ENCODE measurements at regions not wholly inside any gene's neighbourhood (a gene's known extent, or its start where the extent isn't known, plus 50 kb on each side); places are given as distances from the start of the nearest gene placed in this dataset.

DNA sequence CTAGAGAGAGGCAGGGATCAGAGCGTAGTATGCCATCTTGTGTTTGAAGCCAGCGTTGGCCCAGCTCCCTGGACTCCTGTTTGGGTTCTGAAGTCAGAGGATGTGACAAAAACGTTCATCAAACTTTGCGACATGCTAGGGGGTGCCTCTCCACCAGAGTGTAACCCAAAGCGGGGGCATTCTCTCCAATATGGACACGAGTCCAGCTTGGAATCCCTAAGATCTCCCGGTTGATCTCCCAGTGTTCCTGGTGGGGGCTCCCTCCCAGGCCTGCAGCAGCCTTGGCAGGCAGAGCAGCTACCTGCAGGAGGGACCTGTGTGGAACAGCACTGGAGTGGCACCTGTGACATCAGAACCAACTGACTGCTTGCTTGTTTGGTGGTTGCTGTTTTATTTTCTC lies 218.8 kb upstream of the ECI2 start:
- Histone ChIP-seq H3K4me1 (ENCODE audit: insufficient read depth, low read length) (peaks cover 10% of the 10 kb centered on the region; the same call in 1 of the 2 replicates), H3K9ac (ENCODE audit: low read depth, low read length) (no peak overlapping the region), H3K9me3 (ENCODE audit: control insufficient read depth, insufficient read depth, low read length) (no peaks in the 10 kb centered on the region), H3K36me3 (ENCODE audit: insufficient read depth, low read length) (no peaks in the 10 kb centered on the region; the same call in 1 of the 2 replicates)

DNA sequence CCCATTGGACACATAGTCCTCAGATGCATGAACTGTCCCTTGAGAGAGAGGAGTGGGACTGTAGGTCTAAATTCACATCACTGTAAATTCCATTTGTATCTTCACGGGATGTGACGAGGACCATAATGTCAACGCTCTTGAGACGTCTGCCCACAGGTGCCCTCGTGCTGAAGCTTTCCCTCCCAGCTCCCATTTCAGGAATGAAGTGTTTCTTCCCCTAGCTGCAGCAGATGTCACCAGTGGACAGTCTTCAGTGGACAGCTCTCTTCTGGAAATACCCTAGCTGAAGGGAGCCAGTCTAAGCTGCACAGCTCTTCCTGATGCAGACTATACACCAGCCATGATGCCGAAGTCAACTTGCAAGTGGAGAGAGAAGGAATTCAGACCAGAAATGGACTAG lies 217.4 kb upstream of the ECI2 start:
- H3K9me3 ChIP-seq (ENCODE audit: control insufficient read depth, insufficient read depth, low read length), result no peaks in the 10 kb centered on the region
- peaks cover 5% of the 10 kb centered on the region; the same call in 1 of the 2 replicates for H3K4me1 ChIP-seq (ENCODE audit: insufficient read depth, low read length)
- no peaks in the 10 kb centered on the region; the same call in 1 of the 2 replicates for H3K36me3 ChIP-seq (ENCODE audit: insufficient read depth, low read length)
- H3K9ac ChIP-seq (ENCODE audit: low read depth, low read length), result no peak overlapping the region

DNA sequence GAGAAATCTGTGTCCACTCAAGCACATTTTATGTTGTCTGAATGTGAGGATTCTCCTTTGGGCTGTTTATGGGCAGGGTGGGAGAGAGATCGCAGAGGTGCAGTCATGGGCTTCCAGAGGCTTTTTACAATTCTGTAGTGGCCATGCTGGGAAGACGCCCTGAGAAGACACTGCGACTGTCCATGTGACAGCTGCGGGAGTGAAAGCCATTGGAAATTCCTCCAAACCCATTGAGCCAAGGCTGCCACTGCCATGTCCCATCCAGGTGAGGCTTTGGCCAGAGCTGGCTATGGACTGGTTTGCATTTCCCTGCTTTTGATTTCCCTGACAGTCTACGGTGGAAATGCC lies 216.9 kb upstream of the ECI2 start:
- Histone ChIP-seq H3K9ac (ENCODE audit: low read depth, low read length) (no peak overlapping the region; the same call in 1 of the 2 replicates), H3K9me3 (ENCODE audit: control insufficient read depth, insufficient read depth, low read length) (no peaks in the 10 kb centered on the region)

DNA sequence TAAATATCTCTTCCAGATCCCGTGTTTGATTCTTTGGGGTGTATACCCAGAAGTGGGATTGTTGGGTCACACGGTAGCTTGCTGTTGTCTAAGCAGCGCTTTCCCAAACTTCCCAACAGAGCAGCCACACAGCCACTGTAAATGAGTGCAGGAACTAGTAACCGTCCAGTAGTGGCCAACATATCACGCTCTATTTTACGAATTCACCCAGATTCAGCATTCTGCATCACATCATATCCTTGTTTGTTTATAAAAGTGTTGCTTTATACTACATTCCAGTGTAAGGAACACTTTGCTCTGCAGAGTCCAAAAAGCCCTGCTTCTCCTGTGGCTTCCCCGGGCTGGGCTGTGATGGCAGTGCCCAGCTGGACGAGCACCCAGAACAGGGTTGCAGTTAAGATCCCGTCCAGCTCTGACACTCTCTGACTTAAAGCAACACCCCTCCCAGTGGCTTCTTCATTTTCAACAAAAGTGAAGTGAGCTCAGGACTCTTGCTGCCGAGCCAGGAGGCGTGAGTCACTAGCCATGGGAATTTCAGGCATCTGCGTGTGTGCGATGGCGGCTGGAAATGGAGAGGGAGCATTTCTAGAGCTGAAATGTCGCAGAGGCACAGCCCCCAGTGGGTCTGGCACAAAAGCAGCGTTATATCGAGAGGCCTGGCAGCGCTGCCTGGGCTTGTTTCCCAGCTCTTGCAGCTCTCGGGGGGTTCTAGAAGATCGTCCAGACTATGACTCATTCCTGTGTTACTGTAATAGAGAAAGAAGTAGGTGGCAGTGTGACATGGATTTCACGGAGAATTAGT lies 216.3 kb upstream of the ECI2 start:
- H3K4me1 ChIP-seq (ENCODE audit: insufficient read depth, low read length), result peaks cover 5% of the 10 kb centered on the region; the same call in 1 of the 2 replicates
- no peaks in the 10 kb centered on the region; the same call in 1 of the 2 replicates for H3K36me3 ChIP-seq (ENCODE audit: insufficient read depth, low read length)
- H3K9me3 ChIP-seq (ENCODE audit: control insufficient read depth, insufficient read depth, low read length), result no peaks in the 10 kb centered on the region
- H3K9ac ChIP-seq (ENCODE audit: low read depth, low read length), result no peak overlapping the region; the same call in 1 of the 2 replicates

More for the DNA sequence above, 216.9 kb upstream of the ECI2 start:
- Histone ChIP-seq H3K4me1 (ENCODE audit: insufficient read depth, low read length) (peaks cover 5% of the 10 kb centered on the region; the same call in 1 of the 2 replicates), H3K36me3 (ENCODE audit: insufficient read depth, low read length) (no peaks in the 10 kb centered on the region; the same call in 1 of the 2 replicates)

DNA sequence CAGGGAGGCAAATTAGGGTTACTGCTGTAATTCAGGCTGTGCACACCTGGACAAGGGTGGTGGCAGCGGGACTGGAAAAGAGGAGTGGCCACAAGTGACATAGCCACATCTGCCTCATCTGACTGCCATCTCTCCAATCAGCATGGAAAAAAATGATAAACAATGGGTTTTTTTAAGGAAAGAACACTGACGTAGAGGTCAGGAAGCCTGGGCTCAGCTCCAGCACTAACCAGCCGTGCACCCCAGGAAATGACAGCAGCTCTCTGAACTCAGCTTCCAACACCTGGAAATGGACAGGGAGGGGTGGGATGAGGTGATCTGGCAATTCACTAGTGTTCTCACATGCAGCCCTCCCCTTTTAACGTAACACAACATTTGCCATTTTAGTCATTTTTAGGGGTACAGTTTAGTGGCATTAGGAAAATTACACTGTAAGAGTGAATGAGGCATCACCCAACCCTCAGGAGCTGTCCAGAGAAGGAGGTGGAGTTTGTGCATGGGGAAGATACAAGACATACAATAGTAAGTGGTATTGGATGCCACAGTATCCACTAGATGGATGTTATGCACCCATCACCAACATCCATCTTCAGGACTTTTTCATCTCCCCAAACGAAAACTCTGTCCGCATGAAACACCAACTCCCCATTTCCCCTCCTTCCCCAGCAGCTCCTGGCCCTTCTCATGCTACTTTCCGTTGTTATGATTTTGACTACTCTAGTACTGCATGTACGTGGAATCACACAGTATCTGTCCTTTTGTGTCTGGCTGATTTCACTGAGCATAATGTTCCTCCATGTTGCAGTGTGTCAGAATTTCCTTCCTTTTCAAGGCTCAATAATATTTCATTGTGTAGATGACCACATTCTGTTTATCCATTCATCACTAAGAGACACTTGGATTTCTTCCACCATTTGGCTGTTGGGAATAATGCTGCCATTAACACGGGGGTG lies 215.5 kb upstream of the ECI2 start:
- peaks cover 5% of the 10 kb centered on the region; the same call in 1 of the 2 replicates for H3K4me1 ChIP-seq (ENCODE audit: insufficient read depth, low read length)
- H3K9me3 ChIP-seq (ENCODE audit: control insufficient read depth, insufficient read depth, low read length), result no peaks in the 10 kb centered on the region
- H3K9ac ChIP-seq (ENCODE audit: low read depth, low read length), result no peak overlapping the region
- no peaks in the 10 kb centered on the region; the same call in 1 of the 2 replicates for H3K36me3 ChIP-seq (ENCODE audit: insufficient read depth, low read length)

DNA sequence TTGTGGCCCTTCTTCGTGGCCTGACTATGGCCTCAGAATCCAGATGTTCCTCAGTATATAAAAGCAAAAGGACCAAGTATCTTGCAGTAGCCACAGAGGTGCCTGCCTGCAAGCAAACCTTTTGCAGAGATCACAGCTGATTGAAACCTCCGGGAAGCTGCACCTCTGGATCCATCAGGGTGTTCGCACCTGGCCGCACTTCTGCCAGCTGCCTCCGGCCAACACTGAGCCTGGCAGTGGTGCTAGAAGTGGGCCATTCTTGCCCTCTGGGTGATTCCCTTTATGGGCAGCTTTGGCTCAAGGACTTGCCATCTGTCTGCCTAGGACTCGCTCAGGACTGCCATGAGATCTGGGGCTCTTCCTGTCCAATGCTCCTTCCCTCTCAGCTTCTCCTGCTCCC lies 214.6 kb upstream of the ECI2 start:
- Histone ChIP-seq H3K9me3 (ENCODE audit: control insufficient read depth, insufficient read depth, low read length) (no peaks in the 10 kb centered on the region), H3K36me3 (ENCODE audit: insufficient read depth, low read length) (no peaks in the 10 kb centered on the region; the same call in 1 of the 2 replicates), H3K9ac (ENCODE audit: low read depth, low read length) (no peak overlapping the region), H3K4me1 (ENCODE audit: insufficient read depth, low read length) (peaks cover 5% of the 10 kb centered on the region; the same call in 1 of the 2 replicates)

DNA sequence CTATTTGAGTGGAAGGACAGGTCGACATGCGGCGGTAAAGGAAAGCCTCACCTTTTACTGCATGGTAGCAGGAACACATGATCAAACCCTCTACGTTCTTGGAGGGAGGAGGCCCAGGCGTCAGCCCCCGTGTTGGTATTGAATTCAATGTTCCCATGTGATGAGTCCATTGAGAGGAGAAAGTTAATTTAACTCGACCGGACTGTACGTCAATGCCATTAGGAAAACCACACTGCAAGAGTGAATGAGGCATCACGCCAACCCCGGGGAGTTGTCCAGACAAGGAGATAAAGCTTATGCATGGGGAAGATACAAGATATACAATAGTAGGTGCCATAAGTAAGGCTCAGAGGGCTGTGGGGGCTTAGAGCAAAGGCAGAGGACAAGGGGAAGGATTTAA lies 213.9 kb upstream of the ECI2 start:
- Histone ChIP-seq H3K9ac (ENCODE audit: low read depth, low read length) (no peak overlapping the region), H3K9me3 (ENCODE audit: control insufficient read depth, insufficient read depth, low read length) (no peaks in the 10 kb centered on the region), H3K4me1 (ENCODE audit: insufficient read depth, low read length) (peaks cover 5% of the 10 kb centered on the region; the same call in 1 of the 2 replicates), H3K36me3 (ENCODE audit: insufficient read depth, low read length) (no peaks in the 10 kb centered on the region; the same call in 1 of the 2 replicates)

DNA sequence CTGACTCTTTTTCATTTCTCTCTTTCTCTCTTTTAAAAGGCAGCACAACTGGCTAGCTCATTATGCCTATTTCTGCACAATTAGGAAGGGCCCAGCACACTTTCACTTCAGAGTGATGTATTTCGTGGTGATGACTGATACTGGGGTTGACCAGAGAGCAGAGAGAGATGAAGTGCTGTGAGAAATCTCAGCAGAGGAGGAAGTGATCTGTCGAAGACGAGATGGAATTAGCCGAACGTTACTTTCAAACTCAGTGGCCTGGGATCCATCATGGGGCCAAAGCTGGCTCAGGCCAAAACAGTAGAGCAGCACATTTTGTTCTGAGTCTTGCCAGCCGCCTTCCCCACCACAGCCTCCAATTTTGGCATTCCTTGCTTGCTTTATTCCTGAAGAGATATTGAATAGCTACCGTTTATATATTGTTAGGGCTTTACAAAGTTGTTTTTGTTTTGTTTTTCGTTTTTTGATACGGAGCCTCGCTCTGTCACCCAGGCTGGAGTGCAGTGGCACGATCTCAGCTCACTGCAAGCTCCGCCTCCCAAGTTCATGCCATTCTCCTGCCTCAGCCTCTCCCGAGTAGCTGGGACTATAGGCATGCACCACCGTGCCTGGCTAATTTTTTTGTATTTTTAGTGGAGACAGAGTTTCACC lies 213.2 kb upstream of the ECI2 start:
- H3K4me1 ChIP-seq (ENCODE audit: insufficient read depth, low read length), result peaks cover 5% of the 10 kb centered on the region; the same call in 1 of the 2 replicates
- H3K9ac ChIP-seq (ENCODE audit: low read depth, low read length), result no peak overlapping the region
- H3K9me3 ChIP-seq (ENCODE audit: control insufficient read depth, insufficient read depth, low read length), result no peaks in the 10 kb centered on the region
- H3K36me3 ChIP-seq (ENCODE audit: insufficient read depth, low read length), result no peaks in the 10 kb centered on the region; the same call in 1 of the 2 replicates

DNA sequence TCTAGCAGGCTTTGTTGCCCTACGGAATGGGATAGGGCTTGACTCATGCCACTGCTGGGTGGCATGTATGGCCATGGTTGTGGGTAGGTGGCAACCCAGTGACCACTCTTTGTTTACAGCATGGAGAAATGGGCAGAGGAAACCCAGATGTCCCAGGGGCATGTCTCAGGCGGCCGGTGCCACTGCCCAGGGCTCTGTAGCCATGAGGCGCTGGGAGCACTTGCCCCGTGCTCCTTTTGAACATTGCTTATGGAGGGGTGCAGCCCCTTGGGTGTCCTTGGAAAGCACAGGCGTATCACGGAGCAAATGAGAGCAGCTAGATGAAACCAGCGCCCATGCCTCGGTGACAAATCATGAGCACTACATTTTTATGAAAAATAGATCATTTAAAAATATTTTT lies 212.5 kb upstream of the ECI2 start:
- H3K9ac ChIP-seq (ENCODE audit: low read depth, low read length), result no peak overlapping the region
- peaks cover 5% of the 10 kb centered on the region; the same call in 1 of the 2 replicates for H3K4me1 ChIP-seq (ENCODE audit: insufficient read depth, low read length)
- no peaks in the 10 kb centered on the region for H3K36me3 ChIP-seq (ENCODE audit: insufficient read depth, low read length)
- no peaks in the 10 kb centered on the region for H3K9me3 ChIP-seq (ENCODE audit: control insufficient read depth, insufficient read depth, low read length)

DNA sequence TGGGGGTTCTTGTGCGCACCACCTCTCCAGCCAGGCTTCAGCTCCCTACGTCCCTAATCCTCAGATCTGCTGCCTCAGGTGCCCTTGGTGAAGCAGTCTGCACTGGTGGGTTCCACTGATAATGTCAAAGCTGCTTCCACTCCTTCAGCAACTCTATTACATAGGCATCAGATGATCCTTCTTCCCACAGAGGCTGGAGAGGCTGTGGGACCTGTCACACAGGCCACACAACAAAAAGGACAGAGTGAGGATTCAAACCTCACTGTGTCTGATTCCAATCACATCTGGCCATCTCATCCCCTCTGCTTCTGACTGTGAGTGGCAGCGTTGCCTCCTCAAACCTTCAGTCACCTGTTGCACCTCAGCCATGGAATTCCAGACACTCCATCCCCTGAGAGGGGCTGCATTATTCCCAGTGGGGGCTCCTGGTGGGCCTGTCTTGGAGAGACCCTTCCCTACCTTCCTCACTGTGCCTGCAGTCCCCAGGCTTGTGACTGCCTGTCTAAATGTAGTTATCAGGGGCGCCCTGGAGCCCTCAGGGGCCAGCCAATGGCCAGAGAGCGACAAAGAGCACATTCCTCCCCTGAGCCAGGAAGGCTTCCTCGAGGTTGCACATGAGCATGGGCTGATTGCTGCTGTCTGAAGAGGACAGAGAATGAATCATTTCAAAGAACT lies 211.4 kb upstream of the ECI2 start:
- Histone ChIP-seq H3K4me1 (ENCODE audit: insufficient read depth, low read length) (peaks cover 5% of the 10 kb centered on the region; the same call in 1 of the 2 replicates), H3K9ac (ENCODE audit: low read depth, low read length) (no peak overlapping the region), H3K36me3 (ENCODE audit: insufficient read depth, low read length) (no peaks in the 10 kb centered on the region), H3K9me3 (ENCODE audit: control insufficient read depth, insufficient read depth, low read length) (no peaks in the 10 kb centered on the region)

DNA sequence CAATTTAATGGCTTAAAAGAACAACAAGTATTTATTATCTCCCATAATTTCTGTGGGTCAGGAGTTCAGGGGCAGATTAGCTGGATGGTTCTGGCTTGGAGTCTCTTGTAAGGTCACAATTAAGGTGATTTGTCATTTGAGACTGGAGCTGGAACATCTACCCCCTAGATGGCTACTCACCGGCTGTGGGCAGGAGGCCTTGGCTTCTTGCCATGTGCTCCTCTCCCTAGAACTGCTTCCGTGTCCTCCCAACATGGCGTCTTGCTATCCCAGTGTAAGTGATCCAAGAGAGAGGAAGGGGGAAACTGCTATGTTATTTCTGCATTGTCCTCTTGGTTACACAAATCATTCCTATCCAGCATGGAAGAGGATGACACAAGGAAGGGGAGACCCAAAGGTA lies 210.2 kb upstream of the ECI2 start:
- no peaks in the 10 kb centered on the region for H3K9me3 ChIP-seq (ENCODE audit: control insufficient read depth, insufficient read depth, low read length)
- no peaks in the 10 kb centered on the region for H3K4me1 ChIP-seq (ENCODE audit: insufficient read depth, low read length)
- H3K36me3 ChIP-seq (ENCODE audit: insufficient read depth, low read length), result no peaks in the 10 kb centered on the region
- no peak overlapping the region for H3K9ac ChIP-seq (ENCODE audit: low read depth, low read length)

DNA sequence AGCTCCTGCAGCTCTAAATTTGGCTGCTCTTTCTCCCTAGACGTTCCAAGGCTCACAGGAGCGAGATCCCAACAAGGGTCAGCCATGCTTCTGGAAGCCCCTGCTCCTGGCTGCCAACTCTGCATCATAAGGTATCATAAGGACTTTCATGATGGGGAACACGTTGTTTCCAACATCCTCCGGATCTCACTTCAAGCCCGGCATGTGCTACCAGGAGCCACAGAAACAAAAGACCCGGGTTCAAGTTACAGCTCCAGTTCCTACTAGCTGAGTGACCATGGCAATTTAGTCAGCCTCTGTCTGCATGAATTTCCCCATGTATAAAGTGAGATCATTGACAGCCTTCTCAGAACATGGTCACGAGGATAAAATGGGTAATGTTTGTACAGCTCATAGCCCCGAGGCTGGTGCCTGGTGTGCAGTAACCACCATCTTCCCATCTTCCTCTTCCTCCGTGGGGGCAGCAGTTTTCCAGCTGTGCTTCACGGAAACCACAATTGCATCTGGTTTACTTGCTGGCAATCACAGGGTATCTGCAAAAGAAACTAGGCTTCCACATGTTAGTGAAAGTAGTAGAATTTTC lies 209.0 kb upstream of the ECI2 start:
- H3K36me3 ChIP-seq (ENCODE audit: insufficient read depth, low read length), result no peaks in the 10 kb centered on the region
- H3K9ac ChIP-seq (ENCODE audit: low read depth, low read length), result no peak overlapping the region
- H3K4me1 ChIP-seq (ENCODE audit: insufficient read depth, low read length), result no peaks in the 10 kb centered on the region
- H3K9me3 ChIP-seq (ENCODE audit: control insufficient read depth, insufficient read depth, low read length), result no peaks in the 10 kb centered on the region

DNA sequence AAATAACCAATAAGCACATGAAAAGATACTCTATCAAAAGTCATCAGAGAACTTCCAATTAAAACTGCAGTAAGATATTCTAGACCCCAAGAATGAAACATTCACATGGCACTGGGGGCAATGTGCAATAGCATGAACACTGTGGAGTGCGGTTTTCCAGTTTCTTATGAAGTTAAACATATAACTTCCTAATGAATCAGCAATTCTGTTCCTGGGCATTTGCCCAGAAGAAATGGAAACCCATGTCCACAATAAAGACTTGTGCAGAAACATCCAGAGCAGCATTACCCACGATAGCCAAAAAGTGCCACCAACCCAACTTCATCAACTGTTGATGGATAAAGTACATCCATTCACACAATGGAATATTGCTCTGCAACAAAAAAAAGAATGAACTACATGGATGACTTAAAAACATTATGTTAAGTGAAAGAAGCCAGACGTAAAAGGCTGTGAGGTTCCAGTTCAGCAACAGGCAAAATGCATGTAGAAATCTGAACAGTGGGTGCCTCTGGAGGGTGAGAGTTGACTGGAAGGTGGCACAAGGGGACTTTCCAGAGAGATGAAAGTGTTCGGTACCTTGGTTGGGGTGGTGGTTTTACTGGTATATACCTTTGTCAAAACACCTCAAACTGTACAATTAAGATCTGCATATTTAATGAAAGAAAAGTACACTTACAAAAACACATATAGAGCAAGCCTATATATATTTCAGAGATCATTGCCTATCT lies 207.2 kb upstream of the ECI2 start:
- Histone ChIP-seq H3K9me3 (ENCODE audit: control insufficient read depth, insufficient read depth, low read length) (no peaks in the 10 kb centered on the region), H3K36me3 (ENCODE audit: insufficient read depth, low read length) (no peaks in the 10 kb centered on the region), H3K4me1 (ENCODE audit: insufficient read depth, low read length) (no peaks in the 10 kb centered on the region), H3K9ac (ENCODE audit: low read depth, low read length) (no peak overlapping the region)

Measured in ES-I3 (cell line).